Breast epithelium (tissue), 4 donors: ENCODE measurements at regions not wholly inside any gene's neighbourhood (a gene's known extent, or its start where the extent isn't known, plus 50 kb on each side); places are given as distances from the start of the nearest gene placed in this dataset.

Experiments used
- DNase-seq, 2 donors: peaks; one replicate each; pipeline ENCODE4 v3.0.0-alpha.2; 2019; ENCODE audit warnings: low spot score in 2 of 2
- H3K27ac ChIP-seq, 2 donors: fragments of 200-600 bp; sonication (generic) in 1 of 2; one replicate each; pipeline ENCODE4 v1.5.1; 2016 to 2019; ENCODE audit warnings: mild to moderate bottlenecking in 1 of 2
- H3K27me3 ChIP-seq, 2 donors: fragments of 200-600 bp; sonication (generic) in 1 of 2; one replicate each; pipeline versions ENCODE4 v1.5.1 to v1.6.0; 2017 to 2019; ENCODE audit warnings: control low read depth in 1 of 2, mild to moderate bottlenecking in 1 of 2
- H3K36me3 ChIP-seq: fragments of 200-600 bp; one replicate; pipeline ENCODE4 v1.5.1; 2019
- H3K4me1 ChIP-seq, 2 donors: fragments of 200-600 bp; sonication (generic); one replicate each; pipeline ENCODE4 v1.5.1; 2016 to 2019; ENCODE audit warnings: control low read depth in 1 of 2
- H3K4me3 ChIP-seq, 3 donors: fragments of 200-600 bp; sonication (generic); 1 replicate in 2 of 3; 2 replicates in 1 of 3; pipeline ENCODE4 v1.5.1; 2016 to 2019; ENCODE audit warnings: mild to moderate bottlenecking in 3 of 3, moderate library complexity in 2 of 3
- H3K9me3 ChIP-seq, 2 donors: fragments of 200-600 bp; sonication (generic) in 1 of 2; one replicate each; pipeline ENCODE4 v1.5.1; 2016 to 2019; ENCODE audit warnings: control low read depth in 1 of 2
- POLR2A ChIP-seq: fragments of 450-650 bp; IDR thresholded peaks from one replicate; pipeline ENCODE4 v1.6.1; 2016; ENCODE audit warnings: antibody characterized with exemption, mild to moderate bottlenecking, moderate library complexity
- POLR2AphosphoS5 ChIP-seq, 3 donors: sonication (generic); formaldehyde crosslinking; IDR thresholded peaks; one replicate each; pipeline ENCODE4 v1.6.1; 2017; ENCODE audit warnings: antibody characterized with exemption in 3 of 3
- intact Hi-C: fragments of 100-400 bp; cut with DNase I; formaldehyde crosslinking; loops from one replicate; pipeline ENCODE4 v1.15.1; 2023; ENCODE audit warnings: low total_unique reads
- TF ChIP-seq, protein P1 (sequence below), 3 donors: fragments of 450-650 bp; IDR thresholded peaks; one replicate each; pipeline ENCODE4 v1.5.1; 2016 to 2017; ENCODE audit warnings: antibody characterized with exemption in 3 of 3, mild to moderate bottlenecking in 3 of 3, moderate library complexity in 3 of 3

DNA sequence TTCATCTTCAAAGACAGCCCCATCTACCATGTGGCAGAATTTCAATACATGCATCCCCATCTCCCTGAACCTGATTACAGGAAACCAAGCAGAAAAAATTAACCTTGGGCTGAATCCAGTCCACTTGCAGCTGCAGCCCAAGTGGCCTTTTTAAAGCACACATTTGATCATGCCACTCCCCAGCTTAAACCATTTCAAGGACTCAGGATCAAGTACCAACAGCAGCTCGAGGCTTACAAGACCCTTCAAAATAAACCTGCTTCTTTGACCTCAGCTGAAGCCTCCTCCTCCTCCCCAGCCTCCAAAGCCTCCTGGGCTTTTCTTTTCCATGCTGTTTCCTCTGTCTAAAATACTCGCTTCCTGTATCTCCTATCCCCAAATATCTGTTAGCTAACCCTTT lies 50.7 kb upstream of the KIT start:
- H3K4me1 ChIP-seq = no peaks in the 10 kb centered on the region
- no peaks in the 10 kb centered on the region for H3K36me3 ChIP-seq
- no peak overlapping the region for H3K27ac ChIP-seq
- TF ChIP-seq POLR2AphosphoS5 (IDR thresholded peaks at IDR 0.05) = no peak
- TF ChIP-seq, protein P1, sequence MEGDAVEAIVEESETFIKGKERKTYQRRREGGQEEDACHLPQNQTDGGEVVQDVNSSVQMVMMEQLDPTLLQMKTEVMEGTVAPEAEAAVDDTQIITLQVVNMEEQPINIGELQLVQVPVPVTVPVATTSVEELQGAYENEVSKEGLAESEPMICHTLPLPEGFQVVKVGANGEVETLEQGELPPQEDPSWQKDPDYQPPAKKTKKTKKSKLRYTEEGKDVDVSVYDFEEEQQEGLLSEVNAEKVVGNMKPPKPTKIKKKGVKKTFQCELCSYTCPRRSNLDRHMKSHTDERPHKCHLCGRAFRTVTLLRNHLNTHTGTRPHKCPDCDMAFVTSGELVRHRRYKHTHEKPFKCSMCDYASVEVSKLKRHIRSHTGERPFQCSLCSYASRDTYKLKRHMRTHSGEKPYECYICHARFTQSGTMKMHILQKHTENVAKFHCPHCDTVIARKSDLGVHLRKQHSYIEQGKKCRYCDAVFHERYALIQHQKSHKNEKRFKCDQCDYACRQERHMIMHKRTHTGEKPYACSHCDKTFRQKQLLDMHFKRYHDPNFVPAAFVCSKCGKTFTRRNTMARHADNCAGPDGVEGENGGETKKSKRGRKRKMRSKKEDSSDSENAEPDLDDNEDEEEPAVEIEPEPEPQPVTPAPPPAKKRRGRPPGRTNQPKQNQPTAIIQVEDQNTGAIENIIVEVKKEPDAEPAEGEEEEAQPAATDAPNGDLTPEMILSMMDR (IDR thresholded peaks at IDR 0.05) = no peak
- TF ChIP-seq POLR2A = no peak
- H3K27me3 ChIP-seq = no peaks in the 10 kb centered on the region
- no peak for DNase-seq
- H3K9me3 ChIP-seq = peaks cover 0 to 8% of the 10 kb centered on the region in 2 donors
- intact Hi-C loops = no loop called here
- H3K4me3 ChIP-seq = no peak overlapping the region

DNA sequence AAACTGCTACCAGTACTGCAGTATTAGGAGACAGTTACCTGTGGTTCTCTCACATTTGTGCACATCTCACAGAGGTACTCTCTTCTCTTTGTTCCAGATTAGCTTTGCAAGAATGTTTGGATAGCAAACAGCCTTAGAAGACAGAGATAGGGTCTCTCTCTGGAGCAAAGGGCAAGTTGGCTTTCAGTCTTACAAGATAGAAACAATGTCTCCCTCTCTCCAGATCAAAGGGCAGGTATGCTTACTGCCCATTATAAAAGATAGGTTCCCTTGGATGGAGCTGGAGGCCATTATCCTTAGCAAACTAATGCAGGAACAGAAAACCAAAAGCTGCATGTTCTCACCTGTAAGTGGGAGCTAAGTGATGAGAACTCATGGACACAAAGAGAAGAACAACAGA lies 50.2 kb upstream of the KIT start:
- H3K27me3 ChIP-seq = no peaks in the 10 kb centered on the region
- TF ChIP-seq POLR2A (no peak), POLR2AphosphoS5 (IDR thresholded peaks at IDR 0.05) (no peak)
- TF ChIP-seq, protein P1 (IDR thresholded peaks at IDR 0.05) = no peak
- no peaks in the 10 kb centered on the region for H3K4me1 ChIP-seq
- peaks cover 0 to 8% of the 10 kb centered on the region in 2 donors for H3K9me3 ChIP-seq
- H3K4me3 ChIP-seq = no peak overlapping the region
- intact Hi-C loops = no loop called here
- H3K36me3 ChIP-seq = no peaks in the 10 kb centered on the region
- no peak overlapping the region for H3K27ac ChIP-seq
- DNase-seq = no peak
